ENCODE measurements at regions not wholly inside any gene's neighbourhood (a gene's known extent, or its start where the extent isn't known, plus 50 kb on each side); places are given as distances from the start of the nearest gene placed in this dataset.

GRCh38 chr14:95608637-95609235 lies 73.9 kb downstream of the GLRX5 start:
- no peak overlapping the region for H2BK5ac ChIP-seq (ENCODE audit: insufficient read length, low read length)
- no peak overlapping the region for H2BK15ac ChIP-seq (ENCODE audit: low read depth, low read length)
- H3K27ac ChIP-seq (ENCODE audit: insufficient read length, low read depth, low read length): no peak overlapping the region
- no peaks in the 10 kb centered on the region for H3K23me2 ChIP-seq (ENCODE audit: insufficient read length, low read depth, low read length, poor library complexity, severe bottlenecking)
- no peaks in the 10 kb centered on the region for H3K36me3 Mint-ChIP-seq (ENCODE audit: insufficient read depth in 1 of 3, low read depth in 3 of 3)
- H4K5ac ChIP-seq (ENCODE audit: insufficient read length, low read depth, low read length): no peak overlapping the region
- H3K4ac ChIP-seq (ENCODE audit: low read depth, low read length): no peak overlapping the region
- H2BK120ac ChIP-seq (ENCODE audit: low read depth, low read length, poor library complexity, severe bottlenecking): no peak overlapping the region
- H3K9ac ChIP-seq (ENCODE audit: extremely low read depth, insufficient read length, low read length): no peak overlapping the region
- no peaks in the 10 kb centered on the region for H4K20me1 ChIP-seq (ENCODE audit: control insufficient read depth, insufficient read depth, insufficient read length)
- H3K23ac ChIP-seq (ENCODE audit: insufficient read length, low read depth, low read length): no peak overlapping the region
- H3K14ac ChIP-seq (ENCODE audit: insufficient read depth, low read length): no peak overlapping the region
- H4K91ac ChIP-seq (ENCODE audit: insufficient read length, low read depth, low read length): no peak overlapping the region
- peaks cover 0 to 5% of the 10 kb centered on the region in 2 experiments; a peak in 2 of 4 replicates for H3K4me1 Mint-ChIP-seq
- no peak overlapping the region for H3K56ac ChIP-seq (ENCODE audit: insufficient read length, low read depth, low read length)
- H4K8ac ChIP-seq (replicated peaks; ENCODE audit: insufficient read length, low read depth, low read length): no peak overlapping the region
- H3K4me3 Mint-ChIP-seq: no peak overlapping the region
- H3K27me3 Mint-ChIP-seq (ENCODE audit: low read depth): peaks cover 39% of the 10 kb centered on the region
- no peak overlapping the region for H2BK12ac ChIP-seq (ENCODE audit: insufficient read length, low read depth, low read length)
- H3K9me3 Mint-ChIP-seq: no peaks in the 10 kb centered on the region
- H2AK5ac ChIP-seq (ENCODE audit: insufficient read length, low read length): no peak overlapping the region
- H3K18ac ChIP-seq (ENCODE audit: insufficient read length, low read depth, low read length): no peak overlapping the region
- TF ChIP-seq CTCF (conservative IDR thresholded peaks at IDR 0.05): no peak
- no peak overlapping the region for H2AFZ ChIP-seq (ENCODE audit: low read length)
- H3T11ph ChIP-seq (ENCODE audit: low read length): no peak overlapping the region
- H3K79me1 ChIP-seq (ENCODE audit: insufficient read depth, low read depth, low read length, poor library complexity, severe bottlenecking): no peaks in the 10 kb centered on the region
- H3K9me3 ChIP-seq (ENCODE audit: control insufficient read depth, low read depth, low read length): no peaks in the 10 kb centered on the region
- H3K4me1 ChIP-seq (ENCODE audit: insufficient read depth, low read length): no peaks in the 10 kb centered on the region
- H3K27me3 ChIP-seq (ENCODE audit: insufficient read depth, low read length): no peaks in the 10 kb centered on the region
- H3K27ac Mint-ChIP-seq: no peak overlapping the region
- WGBS (ENCODE audit: extremely low coverage, insufficient read length, low lambda C conversion rate): no CpG with 5 or more reads among the region's 6 CpGs
- H2BK20ac ChIP-seq (ENCODE audit: low read depth, low read length, poor library complexity, severe bottlenecking): no peak overlapping the region
- H3K79me2 ChIP-seq (ENCODE audit: insufficient read depth, low read length): no peaks in the 10 kb centered on the region
- H3K4me2 ChIP-seq (ENCODE audit: insufficient read depth, insufficient read length, low read length): no peak overlapping the region
- no peak for DNase-seq

Data from H9 (cell line).